GM21381 (cell line): ENCODE measurements at regions not wholly inside any gene's neighbourhood (a gene's known extent, or its start where the extent isn't known, plus 50 kb on each side); places are given as distances from the start of the nearest gene placed in this dataset.
"Not testable (repeated sequence)": the region's sequence is repeated elsewhere in the genome, so short reads cannot be mapped to it uniquely, and the experiment has no call there.

Experiments
- ATAC-seq: cut with Tn5 transposase; IDR thresholded peaks from one replicate; pipeline ENCODE4 v1.9.1; 2021; ENCODE audit warnings: mild to moderate bottlenecking, moderate library complexity; ENCODE audit not compliant: unreplicated experiment

DNA sequence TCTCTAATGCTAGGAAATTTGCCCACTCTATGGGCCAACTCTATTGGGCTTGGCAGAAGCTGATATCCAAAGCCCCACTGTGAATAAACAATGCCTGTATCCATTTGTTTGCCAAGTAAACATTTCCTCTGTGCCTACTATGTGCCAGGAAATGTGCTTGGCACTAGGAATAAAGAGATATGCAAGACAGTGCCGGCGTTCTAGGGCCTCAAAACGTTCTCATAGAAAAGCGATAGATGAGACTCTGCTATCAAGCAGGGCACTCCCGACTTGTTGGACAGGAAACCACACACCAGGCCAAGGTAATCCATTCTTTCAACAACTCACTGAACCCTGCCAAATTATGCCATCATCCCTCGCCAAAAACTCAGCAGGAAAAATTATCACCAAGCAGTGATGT is 196.7 kb downstream of the IPMK start:
- no peak for ATAC-seq

DNA sequence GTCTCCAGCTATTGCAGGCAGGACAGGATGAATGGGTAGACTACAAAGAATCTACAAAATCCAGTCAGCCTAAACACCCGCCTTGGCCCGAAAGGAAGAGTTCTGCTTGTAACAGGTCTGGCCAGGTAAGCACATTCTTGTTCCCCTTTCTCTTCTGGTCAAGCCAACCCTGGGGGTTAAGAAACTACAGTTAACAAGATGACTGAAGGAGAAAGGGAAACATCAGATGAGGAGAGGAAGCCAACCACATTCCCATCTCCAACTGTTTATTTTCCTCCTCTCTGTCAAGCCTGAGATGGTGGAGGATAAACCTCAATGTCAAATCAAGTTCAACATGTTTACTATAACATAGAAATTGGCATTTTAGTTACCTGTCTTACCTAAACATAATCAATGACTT is 198.9 kb downstream of the IPMK start:
- ATAC-seq = no peak

DNA sequence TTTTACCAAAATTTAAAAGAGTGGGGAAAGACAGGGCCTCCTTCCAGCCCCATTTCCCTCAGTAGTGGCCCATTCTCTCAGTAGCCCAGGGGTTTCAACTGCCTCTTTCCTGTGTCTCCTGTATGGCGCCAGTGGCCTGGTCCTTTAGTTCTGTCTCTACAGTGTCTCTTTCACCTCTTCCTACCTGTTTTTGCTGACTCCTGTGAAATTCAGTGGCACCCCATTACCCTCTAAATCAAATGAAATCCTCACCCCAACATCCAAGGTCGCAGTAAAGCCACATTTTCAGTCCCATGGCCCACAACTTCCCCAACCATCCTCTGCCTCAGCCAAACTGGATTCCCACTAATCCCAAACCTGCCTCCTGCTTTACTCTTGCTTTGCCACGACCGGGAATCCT is 200.7 kb downstream of the IPMK start:
- no peak for ATAC-seq

DNA sequence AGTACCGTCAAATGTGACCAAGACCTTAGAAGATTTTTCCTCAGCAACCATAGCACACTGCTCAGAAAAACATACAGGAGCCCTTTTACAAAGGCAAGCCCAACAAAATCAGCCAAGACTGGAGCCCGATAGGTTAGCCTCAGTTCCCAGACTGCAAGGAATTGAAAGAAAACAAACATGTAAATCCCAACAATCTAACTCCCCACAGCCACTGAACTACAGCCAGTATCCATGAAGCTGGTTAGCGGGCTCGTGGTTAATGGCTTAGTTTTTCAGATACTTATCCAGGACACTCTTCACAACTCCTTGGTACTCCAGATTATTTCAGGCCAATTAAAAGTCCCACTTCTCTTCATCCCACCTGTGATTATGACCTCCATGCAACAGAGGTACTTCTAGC is 201.6 kb downstream of the IPMK start:
- no peak for ATAC-seq

DNA sequence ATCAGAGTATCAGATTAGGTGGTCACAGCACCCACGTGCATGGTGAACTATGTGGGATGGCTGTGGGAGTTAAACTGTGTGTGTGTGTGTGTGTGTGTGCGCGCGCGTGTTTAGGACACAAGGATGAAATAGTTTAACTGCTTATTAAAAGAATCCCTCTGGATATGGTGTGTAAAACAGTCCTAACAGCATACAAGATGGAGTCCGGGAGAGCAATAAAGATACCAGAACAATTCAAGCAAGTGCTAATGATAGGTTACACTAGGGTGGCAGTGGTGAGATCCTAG is 202.2 kb downstream of the IPMK start:
- no peak for ATAC-seq

DNA sequence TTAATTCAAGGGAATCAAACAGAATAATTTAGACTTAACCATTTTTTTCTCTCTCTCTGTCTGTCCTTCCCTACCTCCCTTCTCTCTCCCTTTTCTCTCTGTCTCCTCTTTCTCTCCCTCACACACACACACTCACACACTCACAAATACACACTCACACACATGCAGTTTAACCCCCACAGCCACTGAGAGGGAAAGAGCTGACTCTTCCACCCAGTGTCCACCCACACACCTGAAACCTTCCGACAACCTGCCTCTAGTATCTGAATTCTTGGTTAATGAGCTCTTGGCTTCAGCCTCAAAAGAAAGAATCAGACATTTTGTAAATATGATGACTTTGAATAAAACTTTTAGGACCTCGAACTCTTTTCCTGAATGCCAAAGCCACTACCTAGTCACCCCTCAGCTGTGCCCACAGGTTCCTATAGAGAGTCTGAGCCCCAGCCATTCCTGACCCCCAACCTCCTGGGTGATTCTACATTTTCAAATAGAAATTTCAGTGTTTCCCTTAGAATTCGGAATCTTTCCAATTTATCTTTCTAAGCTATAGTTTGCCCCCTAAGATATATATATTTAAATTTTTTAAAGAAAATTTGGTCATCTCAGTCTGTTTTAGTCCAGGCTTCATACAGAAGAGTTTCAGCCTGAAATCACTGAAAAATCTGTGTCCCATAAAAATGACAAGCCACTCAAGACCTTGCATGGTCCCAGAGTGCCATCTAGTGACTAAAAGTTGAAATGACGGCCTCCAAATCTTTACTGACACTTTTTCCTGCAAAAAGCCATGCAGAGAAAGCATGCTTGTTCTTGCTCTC is 202.8 kb downstream of the IPMK start:
- ATAC-seq = no peak

DNA sequence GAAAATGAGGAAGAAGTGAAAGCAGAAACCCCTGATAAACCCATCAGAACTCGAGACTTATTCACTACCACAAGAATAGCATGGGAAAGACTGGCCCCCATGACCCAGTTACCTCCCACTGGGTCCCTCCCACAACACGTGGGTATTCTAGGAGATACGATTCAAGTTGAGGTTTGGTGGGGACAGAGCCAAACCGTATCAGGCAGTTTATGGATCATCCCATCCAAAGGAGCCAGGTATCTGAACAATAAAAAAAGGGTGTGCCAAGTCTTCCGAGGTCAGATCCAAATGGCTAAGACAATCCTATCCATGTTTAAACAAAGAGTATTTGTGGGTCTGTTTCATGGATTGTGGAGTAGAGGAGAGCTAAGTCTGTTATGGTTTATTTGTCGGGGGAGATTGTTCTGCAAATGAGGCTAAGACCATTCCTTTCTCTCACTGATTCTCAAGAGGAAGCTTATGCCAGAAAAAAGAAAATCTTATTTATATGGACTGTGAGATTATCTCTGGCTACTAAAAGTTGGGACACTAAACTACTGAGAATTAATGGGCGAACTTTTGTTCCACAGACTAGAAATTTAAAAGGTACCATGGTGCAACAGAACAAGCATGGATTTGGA is 203.7 kb downstream of the IPMK start:
- no peak for ATAC-seq

DNA sequence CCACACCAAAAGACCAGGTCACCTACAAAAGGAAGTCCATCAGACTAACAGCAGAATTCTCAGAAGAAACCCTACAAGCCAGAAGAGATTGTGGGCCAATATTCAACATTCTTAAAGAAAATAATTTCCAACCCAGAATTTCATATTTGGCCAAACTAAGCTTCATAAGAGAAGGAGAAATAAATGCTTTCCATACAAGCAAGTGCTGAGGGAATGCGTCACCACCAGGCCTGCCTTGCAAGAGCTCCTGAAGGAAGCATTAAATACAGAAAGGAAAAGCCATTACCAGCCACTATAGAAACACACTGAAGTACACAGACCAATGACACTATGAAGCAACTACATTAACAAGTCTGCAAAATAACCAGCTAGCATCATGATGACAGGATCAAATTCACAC is 209.0 kb downstream of the IPMK start:
- ATAC-seq = not testable (repeated sequence)

DNA sequence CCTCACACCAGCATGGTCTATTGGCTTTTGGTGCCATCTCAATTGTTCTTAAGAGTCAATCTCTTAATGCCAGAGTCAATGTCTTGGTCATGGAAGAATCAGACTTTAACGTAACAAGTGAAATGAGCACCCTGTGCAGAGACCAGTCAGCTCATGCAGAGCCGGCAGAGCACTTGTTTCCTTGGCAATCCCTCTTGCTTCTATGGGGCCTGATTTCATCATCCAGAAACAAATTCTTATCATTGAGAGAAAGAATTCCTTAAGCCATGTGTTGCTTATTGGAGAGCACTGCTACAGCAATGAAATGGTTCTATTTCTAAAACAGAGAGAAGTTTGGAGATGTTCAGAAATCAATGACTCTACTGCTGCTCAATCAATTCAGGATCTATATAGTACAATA is 212.8 kb downstream of the IPMK start:
- ATAC-seq = no peak

DNA sequence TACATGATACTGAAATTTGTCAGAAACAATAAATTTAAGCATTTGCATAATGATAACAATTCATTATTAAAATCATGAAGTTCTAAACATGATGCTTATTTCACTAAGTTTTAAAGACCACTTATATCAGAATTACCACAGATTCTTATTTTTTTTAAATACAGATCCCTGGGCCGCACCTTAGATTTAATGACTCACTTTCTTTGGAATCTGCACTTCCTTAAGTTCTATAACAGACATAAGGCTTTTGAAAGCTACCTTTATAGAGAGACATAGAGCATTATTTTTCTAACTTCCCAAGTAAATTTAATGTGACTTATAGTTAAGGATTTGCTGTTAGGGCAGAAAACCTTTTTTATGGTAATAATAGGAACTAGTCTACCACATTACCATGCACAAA is 214.9 kb downstream of the IPMK start:
- no peak for ATAC-seq

DNA sequence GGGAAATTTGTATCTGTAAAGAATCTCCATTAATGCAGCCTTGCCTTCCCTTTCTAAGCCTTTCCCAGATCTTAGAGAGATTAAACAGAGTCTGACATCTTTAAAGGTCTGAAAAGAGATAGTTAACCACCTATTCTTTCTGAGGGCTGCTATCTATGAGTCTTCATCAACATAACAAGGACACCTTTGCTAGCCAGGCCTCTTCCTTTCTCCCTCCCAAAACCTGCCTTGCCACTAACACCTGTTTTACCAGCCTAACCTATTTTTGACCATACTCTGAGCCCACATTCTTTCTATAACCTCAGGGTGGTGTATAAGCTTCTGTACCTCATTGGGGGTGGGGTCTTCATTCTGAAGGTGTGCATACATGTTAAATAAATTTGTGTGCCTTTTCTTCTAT is 217.1 kb downstream of the IPMK start:
- no peak for ATAC-seq

DNA sequence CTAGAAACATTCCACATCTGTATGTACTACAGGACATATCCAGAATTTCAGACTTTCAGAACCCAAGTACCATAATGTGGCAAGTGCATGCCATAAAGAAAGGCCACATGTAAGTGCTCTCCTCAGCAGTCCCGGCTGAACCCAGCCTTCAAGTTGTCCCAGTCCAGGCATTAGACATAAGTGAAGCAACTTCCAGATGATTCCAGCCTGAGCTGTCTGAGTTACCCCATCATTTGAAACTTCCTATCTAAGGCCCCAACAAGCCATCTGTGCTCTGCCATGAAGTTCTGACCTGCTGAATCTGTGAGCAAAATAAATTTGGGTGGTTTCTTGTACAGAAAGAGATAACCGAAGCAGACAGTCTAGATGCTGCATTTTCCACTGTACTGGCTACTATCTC is 218.8 kb downstream of the IPMK start:
- no peak for ATAC-seq

DNA sequence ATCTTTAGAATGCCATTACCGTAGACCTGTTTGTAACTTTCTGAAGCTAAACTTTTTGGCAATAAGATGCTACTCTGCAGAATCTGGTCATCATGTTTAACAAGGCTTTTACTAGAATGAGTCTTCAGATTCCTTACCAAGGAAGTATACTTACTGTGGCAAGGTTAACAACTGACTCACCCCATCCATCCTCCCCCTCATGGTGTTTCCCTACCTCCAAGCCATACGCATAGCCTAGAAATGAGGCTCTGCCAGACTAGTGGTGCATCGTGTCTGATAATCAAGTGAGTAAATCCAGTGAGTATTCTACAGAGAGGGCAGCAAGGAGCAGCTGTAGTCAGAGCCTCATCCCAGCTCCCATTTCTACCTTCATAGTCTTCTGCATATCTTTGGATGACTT is 223.6 kb downstream of the IPMK start:
- no peak for ATAC-seq

DNA sequence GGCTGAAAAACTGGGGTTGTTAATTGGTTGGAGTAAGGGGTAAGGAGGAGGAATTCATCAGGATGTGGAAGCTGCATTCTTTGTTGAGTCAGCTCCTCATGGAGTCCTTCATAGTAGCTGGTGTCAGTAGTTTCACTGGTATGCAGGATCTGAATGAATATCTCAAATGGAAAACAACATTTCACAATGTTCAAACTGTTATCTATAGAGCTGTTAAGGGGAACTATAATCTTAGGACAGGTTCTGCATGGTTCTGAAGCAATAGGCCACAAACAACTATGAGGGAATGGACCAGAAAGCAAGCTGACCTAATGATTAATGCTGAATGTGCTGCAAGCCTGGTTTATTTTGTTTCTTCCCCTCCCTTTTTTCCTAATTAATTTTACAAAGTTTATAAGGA is 225.8 kb downstream of the IPMK start:
- no peak for ATAC-seq

DNA sequence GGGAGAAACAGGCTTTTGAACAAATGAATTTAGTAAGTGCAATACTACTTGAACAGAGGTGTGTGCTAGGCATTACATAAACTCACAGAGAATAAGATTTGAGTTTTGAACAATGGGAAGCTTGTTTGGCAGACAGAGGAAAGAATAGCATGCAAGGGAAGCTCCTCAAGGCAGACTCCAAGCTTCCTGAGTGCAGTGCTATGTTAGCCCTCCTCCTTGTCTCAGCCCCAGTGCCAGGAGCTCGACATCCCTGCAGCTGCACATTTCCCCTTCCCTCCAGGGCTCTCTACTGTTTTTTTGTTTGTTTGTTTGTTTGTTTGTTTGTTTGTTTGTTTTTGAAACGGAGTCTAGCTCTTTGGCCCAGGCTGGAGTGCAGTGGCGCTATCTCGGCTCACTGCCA is 237.5 kb downstream of the IPMK start:
- no peak for ATAC-seq

DNA sequence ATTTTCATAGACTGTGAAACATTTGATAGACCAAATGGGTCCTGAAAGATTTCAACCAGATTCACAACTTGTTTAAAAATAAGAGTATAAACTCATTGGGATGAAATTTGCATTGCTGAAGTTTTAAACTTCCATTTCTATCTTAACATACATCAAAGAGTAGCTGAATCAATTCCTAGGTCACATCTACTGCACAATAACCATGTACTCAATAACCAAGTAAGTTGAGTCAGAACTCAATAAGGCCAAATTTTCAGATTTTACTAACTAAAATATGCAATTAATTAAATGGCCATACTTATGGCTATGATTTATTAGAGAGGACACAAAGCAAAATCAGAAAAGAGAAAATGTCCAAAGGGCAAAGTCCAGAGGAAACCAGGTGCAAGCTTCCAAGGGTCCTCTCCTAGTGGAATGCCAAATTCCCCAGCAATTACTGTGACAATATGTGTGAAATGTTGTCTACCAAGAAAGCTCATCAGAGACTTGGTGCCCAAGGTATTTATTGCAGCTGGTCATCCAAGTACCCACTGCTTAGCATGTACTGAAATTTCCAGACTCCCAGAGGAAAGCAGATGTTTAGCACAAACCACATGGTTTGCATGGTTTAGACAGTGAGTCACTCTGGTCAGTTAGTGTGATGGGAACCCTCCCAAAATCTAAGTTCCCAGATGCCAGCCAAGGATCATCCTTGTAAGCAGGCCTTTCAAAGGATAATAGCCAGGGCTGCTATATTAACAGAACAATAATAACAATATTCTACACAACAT is 238.9 kb downstream of the IPMK start:
- ATAC-seq = no peak

DNA sequence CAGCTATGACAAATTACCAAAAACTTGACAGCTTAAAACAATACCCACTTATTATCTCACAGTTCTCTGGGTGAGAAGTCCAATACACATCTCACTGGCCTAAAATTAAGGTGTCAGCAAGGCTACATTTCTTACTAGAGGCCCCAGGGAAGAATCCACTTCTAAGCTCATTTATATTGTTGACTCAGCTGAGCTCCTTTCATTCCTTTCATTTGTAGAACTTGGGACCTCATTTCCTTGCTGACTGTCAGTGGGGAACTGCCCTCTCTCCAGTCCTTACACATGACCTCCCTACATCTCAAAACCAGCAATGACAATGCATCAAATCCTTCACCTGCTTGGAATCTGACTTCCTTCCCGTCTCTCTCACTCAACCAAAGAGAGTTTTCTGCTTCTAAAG is 240.3 kb downstream of the IPMK start:
- no peak for ATAC-seq

DNA sequence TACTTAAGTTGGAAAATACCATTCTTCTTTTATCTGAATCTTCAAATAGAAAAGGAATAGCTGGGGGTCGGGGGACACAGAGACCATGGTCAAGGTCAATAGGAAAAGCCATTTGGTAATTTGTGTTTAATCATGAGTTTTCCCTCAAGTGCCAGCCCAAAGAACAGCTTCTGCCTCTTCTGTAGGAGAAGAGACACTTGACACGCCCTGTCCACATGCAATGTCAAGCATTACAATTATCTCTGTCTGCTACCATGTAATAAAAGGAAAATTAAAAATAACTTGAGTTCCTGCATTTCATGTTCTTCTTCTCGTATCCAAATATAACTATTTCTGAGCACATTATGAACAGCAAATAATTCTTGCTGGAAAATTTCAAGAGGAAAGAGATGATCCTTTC is 241.7 kb downstream of the IPMK start:
- ATAC-seq = no peak

DNA sequence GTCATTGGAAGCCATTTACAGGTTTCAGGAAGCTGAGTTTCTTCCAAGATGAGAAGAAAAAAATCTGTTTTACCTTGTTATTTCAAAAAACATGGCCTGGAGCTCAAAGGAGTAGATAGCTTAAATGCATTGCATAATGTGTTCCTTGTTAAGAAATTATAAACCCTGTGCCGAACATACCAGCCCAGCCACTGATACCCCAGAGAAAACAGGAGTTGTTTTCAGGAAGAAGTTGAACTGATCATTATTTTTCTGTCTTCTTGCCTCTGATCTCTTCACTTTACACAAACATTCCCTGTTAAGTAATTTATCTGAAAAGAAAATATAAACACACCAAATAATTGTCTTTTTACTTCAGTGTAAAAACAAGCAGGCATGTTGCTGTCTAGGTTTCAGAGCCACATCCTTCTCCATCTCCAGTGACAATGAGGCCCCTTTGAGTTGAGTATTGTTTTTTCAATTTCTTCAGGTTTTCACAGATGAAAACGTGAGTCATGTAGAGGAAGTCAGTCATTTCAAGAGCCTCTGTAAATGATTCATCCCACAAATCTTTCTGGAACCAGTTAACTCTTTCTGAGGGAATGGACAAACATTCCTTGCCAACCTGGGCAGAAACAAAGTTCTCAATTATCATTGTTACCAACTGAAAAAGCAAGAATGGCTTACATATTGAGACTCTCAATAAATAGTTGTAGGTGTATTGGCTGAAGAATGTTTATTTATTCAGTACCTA is 244.2 kb downstream of the IPMK start:
- ATAC-seq = no peak

DNA sequence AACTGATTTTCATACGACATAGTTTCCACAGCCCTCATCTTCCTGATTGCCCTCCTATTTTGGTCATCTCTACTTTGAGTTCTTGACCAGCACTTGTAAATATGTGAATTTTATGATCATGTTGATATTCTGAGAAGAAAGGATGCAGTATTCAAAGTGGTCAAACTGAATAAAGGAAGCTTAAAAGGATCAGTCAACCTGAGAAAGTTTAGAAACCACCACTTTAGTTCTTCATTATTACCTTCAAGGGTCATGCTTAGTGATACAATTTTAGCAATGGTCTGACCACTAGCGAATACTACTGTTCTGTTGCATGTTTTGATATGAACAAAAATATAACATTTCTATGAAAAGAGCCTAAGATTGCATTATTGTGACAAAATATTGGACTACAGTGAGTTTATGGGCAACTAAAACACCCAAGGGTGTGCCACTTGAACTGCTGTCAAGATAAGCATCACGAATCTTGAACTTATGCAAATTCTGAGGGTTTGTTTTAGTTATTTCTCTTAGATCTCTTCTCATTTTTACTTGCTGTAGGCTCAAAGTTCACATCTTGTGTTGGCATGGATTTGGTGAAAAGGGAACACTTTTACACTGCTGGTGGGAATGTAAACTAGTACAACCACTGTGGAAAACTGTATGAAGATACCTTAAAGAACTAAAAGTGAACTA is 247.7 kb downstream of the IPMK start:
- ATAC-seq = no peak

DNA sequence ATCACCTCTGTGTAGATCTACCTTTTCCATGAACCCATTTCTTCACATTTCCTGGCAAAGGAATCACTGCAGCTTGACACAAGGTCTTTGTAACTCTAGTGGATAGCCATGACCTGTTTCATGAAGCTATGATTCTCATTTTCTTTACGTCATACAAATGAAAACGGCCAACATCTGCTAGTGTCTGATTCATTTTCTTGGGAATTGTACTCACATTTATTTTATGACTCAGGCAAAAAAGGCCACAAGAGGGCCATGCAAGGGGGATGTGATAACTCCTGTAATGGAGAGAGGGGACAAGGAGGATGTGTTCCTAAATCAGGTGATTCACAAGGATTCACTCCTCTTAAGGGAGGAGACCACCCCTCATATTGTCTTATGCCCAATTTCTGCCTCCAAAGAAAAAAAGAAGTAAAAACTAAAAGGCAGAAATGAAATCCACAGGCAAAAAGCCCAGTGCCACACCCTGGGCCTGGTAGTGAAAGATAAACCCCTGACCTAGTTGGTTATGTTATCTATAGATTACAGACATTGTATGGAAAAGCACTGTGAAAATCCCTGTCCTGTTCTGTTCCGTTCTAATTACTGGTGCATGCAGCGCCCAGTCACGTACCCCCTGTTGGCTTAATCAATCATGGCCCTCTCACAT is 249.9 kb downstream of the IPMK start:
- no peak for ATAC-seq
